Ishikawa (cell line): ENCODE measurements at regions not wholly inside any gene's neighbourhood (a gene's known extent, or its start where the extent isn't known, plus 50 kb on each side); places are given as distances from the start of the nearest gene placed in this dataset.

Source experiments
- CEBPB ChIP-seq: IDR thresholded peaks from 2 replicates; pipeline ENCODE4 v1.6.1; 2012
- EP300 ChIP-seq: IDR thresholded peaks from 2 replicates; pipeline ENCODE4 v1.6.1; 2012; ENCODE audit warnings: borderline replicate concordance
- FOXM1 ChIP-seq: IDR thresholded peaks from 2 replicates; pipeline ENCODE4 v1.6.1; 2012; ENCODE audit warnings: low read depth, borderline replicate concordance
- NFIC ChIP-seq: IDR thresholded peaks from 2 replicates; pipeline ENCODE4 v1.6.1; 2012
- RAD21 ChIP-seq: IDR thresholded peaks from 2 replicates; pipeline ENCODE4 v1.6.1; 2012; ENCODE audit warnings: low read depth
- TAF1 ChIP-seq: IDR thresholded peaks from 2 replicates; pipeline ENCODE4 v1.6.1; 2012; ENCODE audit warnings: low read depth, mild to moderate bottlenecking
- TCF12 ChIP-seq: IDR thresholded peaks from 2 replicates; pipeline ENCODE4 v1.6.1; 2012; ENCODE audit warnings: low read depth
- TEAD4 ChIP-seq: IDR thresholded peaks from 2 replicates; pipeline ENCODE4 v1.6.1; 2012
- TF ChIP-seq, protein P1 (sequence below): IDR thresholded peaks from 2 replicates; pipeline ENCODE4 v1.6.1; 2012
- TF ChIP-seq, protein P2 (sequence below): IDR thresholded peaks from 2 replicates; pipeline ENCODE4 v1.6.1; 2012; ENCODE audit warnings: low read depth, mild to moderate bottlenecking

DNA sequence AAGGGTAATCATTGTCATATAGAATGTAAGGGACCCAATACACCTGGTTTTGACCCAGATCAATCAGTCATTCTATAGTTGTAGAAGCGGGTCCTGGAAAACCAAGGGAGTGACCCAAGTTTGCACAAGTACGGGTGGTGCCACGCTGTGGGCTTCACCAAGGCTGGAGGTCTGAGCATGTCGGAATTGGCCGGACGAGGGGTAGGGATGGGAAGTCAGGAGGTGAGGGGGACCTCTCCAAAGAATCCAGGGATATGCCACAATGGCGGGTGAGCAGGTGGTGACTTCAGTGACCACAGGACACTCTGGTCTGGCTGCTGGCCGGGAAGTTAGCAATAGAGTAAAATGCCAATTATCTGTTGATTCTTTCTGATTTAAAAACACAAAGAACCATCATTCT is 186.6 kb upstream of the FOXQ1 start:
- TF ChIP-seq, protein P1, sequence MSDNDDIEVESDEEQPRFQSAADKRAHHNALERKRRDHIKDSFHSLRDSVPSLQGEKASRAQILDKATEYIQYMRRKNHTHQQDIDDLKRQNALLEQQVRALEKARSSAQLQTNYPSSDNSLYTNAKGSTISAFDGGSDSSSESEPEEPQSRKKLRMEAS = no peak
- no peak for TF ChIP-seq TCF12
- no peak for TF ChIP-seq EP300
- TF ChIP-seq RAD21 = no peak
- TF ChIP-seq, protein P2, sequence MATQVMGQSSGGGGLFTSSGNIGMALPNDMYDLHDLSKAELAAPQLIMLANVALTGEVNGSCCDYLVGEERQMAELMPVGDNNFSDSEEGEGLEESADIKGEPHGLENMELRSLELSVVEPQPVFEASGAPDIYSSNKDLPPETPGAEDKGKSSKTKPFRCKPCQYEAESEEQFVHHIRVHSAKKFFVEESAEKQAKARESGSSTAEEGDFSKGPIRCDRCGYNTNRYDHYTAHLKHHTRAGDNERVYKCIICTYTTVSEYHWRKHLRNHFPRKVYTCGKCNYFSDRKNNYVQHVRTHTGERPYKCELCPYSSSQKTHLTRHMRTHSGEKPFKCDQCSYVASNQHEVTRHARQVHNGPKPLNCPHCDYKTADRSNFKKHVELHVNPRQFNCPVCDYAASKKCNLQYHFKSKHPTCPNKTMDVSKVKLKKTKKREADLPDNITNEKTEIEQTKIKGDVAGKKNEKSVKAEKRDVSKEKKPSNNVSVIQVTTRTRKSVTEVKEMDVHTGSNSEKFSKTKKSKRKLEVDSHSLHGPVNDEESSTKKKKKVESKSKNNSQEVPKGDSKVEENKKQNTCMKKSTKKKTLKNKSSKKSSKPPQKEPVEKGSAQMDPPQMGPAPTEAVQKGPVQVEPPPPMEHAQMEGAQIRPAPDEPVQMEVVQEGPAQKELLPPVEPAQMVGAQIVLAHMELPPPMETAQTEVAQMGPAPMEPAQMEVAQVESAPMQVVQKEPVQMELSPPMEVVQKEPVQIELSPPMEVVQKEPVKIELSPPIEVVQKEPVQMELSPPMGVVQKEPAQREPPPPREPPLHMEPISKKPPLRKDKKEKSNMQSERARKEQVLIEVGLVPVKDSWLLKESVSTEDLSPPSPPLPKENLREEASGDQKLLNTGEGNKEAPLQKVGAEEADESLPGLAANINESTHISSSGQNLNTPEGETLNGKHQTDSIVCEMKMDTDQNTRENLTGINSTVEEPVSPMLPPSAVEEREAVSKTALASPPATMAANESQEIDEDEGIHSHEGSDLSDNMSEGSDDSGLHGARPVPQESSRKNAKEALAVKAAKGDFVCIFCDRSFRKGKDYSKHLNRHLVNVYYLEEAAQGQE = no peak
- no peak for TF ChIP-seq FOXM1
- no peak for TF ChIP-seq TEAD4
- no peak for TF ChIP-seq TAF1
- no peak for TF ChIP-seq CEBPB
- no peak for TF ChIP-seq NFIC
